SK-MEL-5 (cell line): ENCODE measurements at regions not wholly inside any gene's neighbourhood (a gene's known extent, or its start where the extent isn't known, plus 50 kb on each side); places are given as distances from the start of the nearest gene placed in this dataset.
"Not testable (repeated sequence)": the region's sequence is repeated elsewhere in the genome, so short reads cannot be mapped to it uniquely, and the experiment has no call there.

Experiments
- DNase-seq: peaks from one replicate; pipeline ENCODE4 v3.0.0-alpha.2; 2016; ENCODE audit warnings: low read depth, low spot score
- in situ Hi-C: cut with HindIII; loops from 2 replicates; pipeline ENCODE4 v1.10.0; 2016; ENCODE audit warnings: low sequenced_read_pairs, high pct_unique_total_duplicates, low pct_unique_long_range_greater_than_20kb

GRCh38 chr14:40417777-40418401, 985.7 kb upstream of the FBXO33 start:
- peak; percentile 66 for DNase-seq
- in situ Hi-C loops = no loop called here

- in situ Hi-C loops = no loop called here
- DNase-seq = no peak
Measured at GRCh38 chr14:40416565-40416964, 984.3 kb upstream of the FBXO33 start.

GRCh38 chr14:40414386-40414785, 982.2 kb upstream of the FBXO33 start:
- no peak for DNase-seq
- in situ Hi-C loops = no loop called here

GRCh38 chr14:40413136-40413535, 980.9 kb upstream of the FBXO33 start:
- in situ Hi-C loops = no loop called here
- no peak for DNase-seq

- in situ Hi-C loops = no loop called here
- no peak for DNase-seq
Measured at GRCh38 chr14:40410708-40411107, 978.5 kb upstream of the FBXO33 start.

GRCh38 chr14:40402957-40403356, 970.7 kb upstream of the FBXO33 start:
- no peak for DNase-seq
- in situ Hi-C loops = no loop called here

GRCh38 chr14:40398981-40399380, 966.7 kb upstream of the FBXO33 start:
- in situ Hi-C loops = no loop called here
- no peak for DNase-seq

GRCh38 chr14:40394634-40395340, 962.6 kb upstream of the FBXO33 start:
- in situ Hi-C loops = no loop called here
- no peak for DNase-seq

GRCh38 chr14:40393143-40393542, 960.9 kb upstream of the FBXO33 start:
- in situ Hi-C loops = no loop called here
- no peak for DNase-seq

- DNase-seq = no peak
- in situ Hi-C loops = no loop called here
Measured at GRCh38 chr14:40386433-40386832, 954.2 kb upstream of the FBXO33 start.

- in situ Hi-C loops = no loop called here
- no peak for DNase-seq
Measured at GRCh38 chr14:40374221-40374620, 942.0 kb upstream of the FBXO33 start.

- in situ Hi-C loops = no loop called here
- DNase-seq = no peak
Measured at GRCh38 chr14:40371011-40371410, 938.8 kb upstream of the FBXO33 start.

GRCh38 chr14:40368314-40368713, 936.1 kb upstream of the FBXO33 start:
- DNase-seq = no peak
- in situ Hi-C loops = no loop called here

GRCh38 chr14:40367717-40368116, 935.5 kb upstream of the FBXO33 start:
- DNase-seq = no peak
- in situ Hi-C loops = no loop called here

- in situ Hi-C loops = no loop called here
- no peak for DNase-seq
Measured at GRCh38 chr14:40365305-40365704, 933.1 kb upstream of the FBXO33 start.

- no peak for DNase-seq
- in situ Hi-C loops = no loop called here
Measured at GRCh38 chr14:40362856-40363255, 930.6 kb upstream of the FBXO33 start.

GRCh38 chr14:40354754-40355153, 922.5 kb upstream of the FBXO33 start:
- in situ Hi-C loops = no loop called here
- DNase-seq = no peak

GRCh38 chr14:40348104-40348503, 915.9 kb upstream of the FBXO33 start:
- DNase-seq, in situ Hi-C loops: not testable (repeated sequence)

- DNase-seq = no peak
- in situ Hi-C loops = no loop called here
Measured at GRCh38 chr14:40347675-40348074, 915.4 kb upstream of the FBXO33 start.
